Right kidney (tissue), 1 donor: ENCODE measurements at regions not wholly inside any gene's neighbourhood (a gene's known extent, or its start where the extent isn't known, plus 50 kb on each side); places are given as distances from the start of the nearest gene placed in this dataset.
"Not testable (repeated sequence)": the region's sequence is repeated elsewhere in the genome, so short reads cannot be mapped to it uniquely, and the experiment has no call there.

Experiments
- DNase-seq: peaks from one replicate; pipeline ENCODE4 v3.0.0-alpha.2; 2016

DNA sequence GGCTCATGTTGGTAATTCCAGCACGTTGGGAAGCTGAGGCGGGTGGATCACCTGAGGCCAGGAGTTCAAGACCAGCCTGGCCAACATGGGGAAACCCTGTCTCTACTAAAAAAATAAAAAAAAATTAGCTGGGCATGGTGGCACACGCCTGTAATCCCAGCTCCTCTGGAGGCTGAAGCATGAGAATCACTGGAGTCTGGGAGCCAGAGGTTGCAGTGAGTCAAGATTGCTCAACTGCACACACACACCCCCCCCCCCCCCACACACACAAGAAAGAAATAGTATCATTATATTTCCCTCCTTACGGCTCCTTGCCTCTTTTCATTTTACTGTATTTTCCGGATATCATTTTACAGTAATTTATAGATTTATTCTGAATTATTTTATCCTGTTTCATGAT is 963.1 kb upstream of the GOT2 start:
- DNase-seq: no peak

DNA sequence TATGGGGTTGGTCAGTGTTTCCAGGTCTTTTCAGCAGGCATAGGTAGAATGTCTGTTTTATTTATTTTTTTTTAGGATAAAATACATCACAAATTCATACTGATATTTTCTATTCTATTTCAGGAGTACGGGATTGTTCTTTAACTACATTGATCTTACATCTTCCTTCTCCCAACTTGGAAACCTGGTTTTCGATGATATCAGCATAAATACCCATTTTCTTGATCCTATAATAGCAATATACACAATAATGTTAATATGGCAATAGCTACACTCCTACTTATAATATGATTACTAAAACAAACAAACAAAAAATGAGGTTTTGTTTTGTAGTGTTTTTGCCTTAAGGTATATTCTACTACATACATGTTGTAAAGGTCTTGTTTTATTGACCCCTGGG is 962.4 kb upstream of the GOT2 start:
- no peak for DNase-seq

DNA sequence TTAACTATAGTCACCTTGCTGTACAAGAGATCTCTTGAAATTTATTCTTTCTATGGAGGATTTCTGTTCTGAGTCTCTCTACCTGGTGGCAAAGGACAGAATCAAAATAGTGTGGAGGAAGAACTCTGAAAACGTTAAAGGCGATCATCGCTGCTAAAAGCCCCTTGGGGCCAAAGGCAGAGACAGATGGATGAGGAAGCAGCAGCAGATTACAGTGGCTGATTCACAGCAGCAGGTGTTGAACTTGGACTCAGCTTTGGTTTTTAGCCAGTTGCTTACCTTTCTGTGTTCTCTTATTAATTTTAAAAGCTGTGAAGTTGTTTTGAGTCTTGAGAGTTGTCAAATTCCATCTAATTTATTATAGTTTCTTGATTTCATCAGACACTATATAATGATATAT is 956.1 kb upstream of the GOT2 start:
- DNase-seq: no peak

DNA sequence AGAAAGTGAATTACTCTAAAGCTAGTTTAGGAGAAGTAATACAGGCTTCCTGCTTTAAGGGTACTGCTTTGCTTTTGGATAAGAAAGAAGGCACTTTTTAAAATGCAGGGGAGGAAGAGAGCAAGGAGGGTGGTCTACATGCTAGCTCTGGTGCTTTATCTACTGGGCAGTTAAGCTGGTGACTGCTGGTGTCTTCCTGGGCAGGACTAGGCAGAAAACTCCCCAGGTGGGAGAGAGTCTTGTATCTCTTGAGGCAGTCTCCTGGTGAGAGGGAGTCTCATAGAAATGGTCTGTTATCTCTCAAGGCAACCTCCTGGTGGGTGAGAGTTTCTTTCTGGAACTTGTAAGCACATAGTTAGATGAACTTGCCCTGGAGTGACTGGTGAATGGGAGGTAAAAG is 953.9 kb upstream of the GOT2 start:
- no peak for DNase-seq

DNA sequence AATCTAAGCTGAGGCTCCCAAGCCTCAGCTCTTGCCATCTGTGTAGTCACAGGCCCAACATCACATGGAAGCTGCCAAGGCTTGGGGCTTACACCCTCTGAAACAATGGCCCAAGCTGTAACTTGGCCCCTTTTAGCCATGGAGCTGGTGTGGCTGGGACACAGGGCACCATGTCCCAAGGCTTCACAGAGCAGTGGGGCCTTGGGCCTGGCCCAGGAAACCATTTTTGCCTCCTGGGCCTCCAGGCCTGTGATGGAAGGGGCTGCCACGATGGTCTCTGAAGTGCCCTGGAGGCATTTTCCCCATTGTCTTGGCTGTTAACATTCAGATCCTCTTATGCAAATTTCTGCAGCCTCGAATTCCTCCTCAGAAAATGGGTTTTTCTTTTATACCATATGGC is 952.3 kb upstream of the GOT2 start:
- no peak for DNase-seq

DNA sequence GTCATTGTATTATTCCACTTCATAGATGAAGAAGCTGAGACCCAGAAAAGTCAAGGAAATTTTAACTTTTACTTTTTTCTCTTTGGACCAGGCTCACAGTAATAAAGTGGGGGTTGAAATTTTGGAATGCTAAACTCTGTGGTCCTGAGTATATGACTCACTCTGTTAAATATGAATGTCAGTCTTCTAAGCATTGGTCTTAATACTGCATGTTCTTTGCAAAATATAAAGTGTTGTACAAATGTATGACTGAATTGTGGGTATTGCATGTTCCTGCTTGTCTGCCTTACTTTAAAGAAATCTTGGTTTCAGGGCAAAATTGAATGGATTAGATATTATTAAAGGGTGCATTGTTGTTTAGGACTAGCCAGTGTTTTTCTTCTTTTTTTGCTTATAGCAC is 950.8 kb upstream of the GOT2 start:
- no peak for DNase-seq

DNA sequence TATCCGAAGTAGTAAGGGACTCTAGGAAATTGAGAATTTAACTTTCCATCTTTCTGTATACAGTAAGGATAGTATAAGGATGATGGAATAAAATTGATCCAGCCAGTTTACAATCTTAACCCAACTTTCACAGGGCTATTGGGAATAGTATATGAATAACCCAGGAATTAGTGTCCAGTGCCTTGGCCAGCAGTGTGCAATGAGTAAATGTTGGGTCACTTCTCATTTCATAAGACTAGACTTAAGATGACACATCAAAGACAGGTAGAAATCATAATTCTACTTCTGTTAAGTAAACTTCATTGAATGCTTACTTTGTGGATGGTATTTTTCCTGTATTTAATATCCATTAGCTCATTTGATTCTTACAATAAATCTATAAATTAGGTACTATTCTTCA is 949.6 kb upstream of the GOT2 start:
- no peak for DNase-seq

DNA sequence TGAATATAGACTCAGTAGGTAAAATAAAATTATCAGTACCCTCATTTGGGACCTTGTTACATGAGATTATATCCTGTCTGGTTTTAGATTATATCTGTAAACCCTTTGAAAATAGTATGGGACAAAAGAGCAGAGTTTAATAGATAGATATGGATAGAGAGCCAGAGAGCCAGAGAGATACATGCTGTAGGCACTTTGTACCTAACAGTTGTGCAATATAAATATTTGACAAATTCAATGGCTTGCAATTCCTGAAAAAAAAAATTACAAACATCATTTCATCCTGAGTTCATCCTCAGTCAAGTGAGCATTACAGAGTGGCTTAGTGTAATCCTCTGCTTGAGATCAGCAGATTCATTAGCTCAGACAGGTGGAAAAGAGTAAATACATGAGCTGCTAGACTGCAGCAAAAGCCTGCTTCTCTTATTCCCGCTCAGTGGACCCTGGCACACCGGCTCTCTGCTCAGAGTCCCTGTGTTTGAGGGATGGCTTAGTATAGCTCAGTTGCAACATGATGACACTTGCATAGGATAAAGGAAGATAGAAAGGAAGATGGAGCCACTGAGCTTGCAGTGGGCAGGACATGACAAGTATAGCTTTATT is 931.6 kb upstream of the GOT2 start:
- no peak for DNase-seq

DNA sequence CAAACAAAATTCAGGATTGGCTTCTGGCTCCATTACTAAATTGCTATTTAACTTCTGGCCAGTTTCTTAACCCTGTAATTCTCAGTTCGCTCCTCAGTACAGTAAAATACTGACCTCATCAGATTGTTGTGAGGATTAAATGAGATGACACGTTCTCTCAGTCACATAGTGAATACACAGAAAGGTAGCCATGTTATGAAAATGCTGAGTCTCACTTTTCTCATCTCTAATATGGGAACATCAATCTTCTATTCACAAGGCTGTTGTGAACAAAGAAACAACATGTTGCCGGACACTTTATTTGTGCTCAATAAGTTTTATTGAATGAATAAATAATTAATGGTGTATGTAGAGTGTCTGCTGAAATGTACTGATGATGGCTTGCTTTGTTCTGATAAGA is 924.5 kb upstream of the GOT2 start:
- DNase-seq: no peak

DNA sequence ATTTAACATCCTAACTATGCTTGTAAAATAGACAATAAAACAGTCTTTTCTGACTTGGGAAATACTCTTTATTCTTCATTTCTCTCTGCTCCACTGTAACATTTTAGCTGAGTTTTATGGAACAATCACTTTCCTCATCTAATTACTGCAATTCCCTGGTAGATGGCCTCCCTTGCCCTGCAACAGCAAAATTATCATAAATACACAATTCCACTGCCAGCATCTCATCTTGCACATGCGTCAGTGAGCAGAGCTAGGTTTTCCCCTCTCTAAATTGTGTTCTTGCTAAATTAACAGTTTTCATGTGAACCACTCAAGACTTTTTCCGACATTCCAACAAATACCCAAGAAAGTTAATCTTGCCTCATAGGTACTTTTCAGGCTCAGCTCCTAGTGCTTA is 920.9 kb upstream of the GOT2 start:
- DNase-seq: no peak

DNA sequence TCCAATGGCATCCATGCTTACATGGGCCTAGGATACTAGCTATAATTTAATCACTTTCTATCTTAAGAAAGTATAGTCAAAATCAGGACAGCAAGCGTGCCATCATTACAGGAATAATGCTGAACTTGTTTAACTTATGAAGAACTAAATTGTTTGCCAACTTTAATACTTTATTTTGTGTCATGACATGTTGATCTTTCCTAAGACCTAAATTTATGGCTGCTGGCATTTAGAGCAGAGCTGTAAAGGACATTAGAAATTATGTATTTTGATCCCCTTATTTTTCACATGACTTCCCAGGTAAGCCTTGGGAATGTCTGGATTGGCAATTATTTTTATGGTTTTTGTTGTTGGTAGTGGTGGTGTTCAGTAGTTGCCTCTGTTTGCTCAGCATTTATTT is 920.3 kb upstream of the GOT2 start:
- no peak for DNase-seq

DNA sequence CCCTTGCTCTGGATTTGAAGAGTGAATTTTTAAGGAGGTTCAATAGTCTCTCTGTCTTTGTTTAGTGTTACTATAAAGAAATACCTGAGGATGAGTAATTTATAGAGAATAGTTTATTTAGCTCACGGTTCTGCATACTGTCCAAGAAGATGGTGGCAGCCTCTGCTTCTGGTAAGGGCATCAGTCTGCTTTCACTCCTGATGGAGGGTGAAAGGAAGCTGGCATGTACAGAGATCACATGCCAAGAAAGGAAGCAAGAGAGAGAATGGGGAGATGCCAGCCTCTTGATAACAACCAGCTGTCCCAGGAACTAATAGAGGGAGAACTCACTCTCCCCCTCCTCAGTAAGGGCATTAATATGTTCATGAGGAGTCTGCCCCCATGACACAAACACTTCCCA is 917.5 kb upstream of the GOT2 start:
- DNase-seq: no peak

DNA sequence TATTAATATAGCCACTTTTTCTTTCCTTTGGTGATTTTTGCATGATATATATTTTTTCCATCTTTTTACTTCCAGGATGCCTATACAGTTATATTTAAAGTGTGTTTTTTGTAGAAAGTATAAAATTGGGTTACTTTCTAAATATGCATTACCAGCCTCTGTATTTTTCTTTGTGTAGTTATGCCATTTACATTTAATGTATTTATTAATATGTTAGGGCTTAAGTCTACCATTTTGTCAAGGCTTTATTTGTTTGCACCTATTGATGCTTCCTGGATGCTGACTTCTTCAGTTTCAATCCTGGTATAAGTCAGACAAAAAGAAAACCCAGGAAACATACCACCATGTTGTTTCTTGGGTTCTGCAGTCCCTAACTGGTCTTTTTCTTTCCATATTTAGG is 911.1 kb upstream of the GOT2 start:
- no peak for DNase-seq

DNA sequence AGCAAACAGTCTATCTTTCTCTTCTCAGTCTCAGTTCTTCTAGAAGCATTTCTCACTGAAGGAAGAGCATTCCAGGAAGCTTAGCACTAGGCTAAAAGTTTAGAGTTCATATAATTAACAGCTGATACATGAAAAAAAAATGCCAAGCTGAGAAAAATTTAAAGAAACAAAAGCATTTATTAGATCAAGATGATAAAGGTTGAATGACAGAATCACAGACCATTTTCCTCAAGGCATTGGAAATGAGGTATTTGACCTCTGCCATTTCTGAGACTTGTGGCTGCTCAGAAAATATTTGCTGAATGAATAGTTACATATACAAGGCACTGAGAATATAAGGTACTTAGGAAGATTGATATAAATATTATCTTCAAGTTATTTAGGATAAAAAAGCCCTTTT is 901.6 kb upstream of the GOT2 start:
- DNase-seq: no peak

DNA sequence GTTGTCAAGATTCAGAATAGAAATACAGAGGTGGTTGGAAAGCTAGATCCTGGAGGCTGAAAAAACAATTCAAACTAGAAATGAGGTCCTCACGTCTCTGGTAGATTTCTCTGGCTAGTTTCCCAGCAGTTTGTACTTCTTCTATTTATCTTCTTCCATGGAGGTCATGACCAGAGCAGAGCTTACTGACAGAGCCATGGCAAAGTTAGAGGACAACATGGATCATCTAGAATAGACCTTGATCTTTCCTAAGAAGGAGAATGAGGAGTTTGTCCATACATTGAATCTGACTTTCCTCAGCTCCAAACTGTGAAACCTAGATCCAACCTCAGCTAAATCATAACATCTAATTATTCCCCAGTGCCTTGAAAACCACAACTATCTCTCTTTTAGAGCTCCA is 900.8 kb upstream of the GOT2 start:
- DNase-seq: no peak

DNA sequence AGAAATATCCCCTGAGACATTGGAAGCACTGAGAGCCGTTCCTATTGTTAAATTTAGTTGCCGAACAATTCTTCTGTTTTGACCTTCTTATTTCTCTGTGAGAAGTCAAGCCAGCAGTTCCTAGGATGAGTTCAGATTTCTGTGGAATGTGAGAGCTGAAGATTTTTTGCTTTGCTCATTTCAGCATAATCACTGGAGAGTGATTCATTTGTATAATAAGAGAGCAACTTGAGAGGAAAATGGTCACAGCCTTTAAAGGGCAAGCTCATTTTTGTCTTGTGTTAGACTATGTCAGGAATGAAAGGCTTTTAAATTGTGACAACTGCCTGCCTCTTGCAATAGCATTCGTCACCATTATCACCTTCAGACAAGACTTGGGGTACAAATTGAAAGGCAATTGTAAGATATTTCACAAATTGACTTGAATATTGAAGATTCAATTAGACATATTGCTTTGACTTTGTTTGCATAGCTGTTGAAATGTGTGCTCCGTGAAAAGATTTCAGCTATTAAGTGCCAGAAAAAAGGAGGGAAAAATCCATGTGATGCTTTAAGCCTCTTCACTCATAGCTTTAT is 900.0 kb upstream of the GOT2 start:
- no peak for DNase-seq

DNA sequence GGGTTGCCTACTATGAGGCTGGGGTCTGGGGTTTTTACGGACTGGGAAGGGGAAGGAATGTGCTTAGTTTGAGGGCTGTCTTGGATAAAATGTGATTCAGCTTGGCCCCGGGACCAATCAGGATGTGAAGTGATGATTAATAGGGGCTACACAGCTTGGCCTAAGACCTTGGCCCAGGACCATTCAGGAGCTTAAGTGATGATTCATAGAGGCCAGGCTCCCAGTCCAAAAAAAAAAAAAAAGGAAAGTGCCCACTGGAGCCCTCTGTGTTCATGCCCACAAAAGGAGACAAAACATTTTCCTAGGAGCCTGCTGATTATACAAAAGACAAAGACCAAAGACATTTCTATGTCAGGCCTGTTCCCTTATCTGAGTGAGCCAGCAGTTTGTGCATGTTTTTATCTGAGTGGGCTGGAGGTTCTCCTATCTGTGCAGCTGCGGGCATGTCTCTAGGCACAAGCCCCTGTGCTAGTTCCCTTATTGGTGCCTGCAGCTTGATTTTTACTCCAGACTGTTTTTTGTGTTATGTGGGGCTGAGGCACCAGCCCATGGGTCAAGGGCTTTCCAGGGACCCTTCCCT is 898.2 kb upstream of the GOT2 start:
- no peak for DNase-seq

DNA sequence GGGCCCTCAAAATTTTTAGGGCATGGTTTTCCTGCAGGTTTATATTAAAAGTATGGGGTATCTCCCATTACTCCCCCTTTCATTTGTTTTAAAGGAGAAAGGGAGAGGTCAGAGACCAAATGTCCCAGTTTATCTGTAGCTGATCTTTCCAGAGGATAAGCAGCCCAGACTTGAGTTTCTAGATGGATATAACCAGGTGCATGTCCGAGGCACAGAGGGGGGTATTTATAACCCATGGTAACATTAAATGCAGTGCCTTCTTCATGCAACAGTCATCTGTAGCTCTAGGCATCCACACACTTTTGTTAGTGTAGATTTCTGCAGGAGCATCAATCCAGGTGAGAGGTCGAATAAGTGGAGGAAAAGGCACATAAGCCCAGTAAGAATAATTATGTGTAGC is 890.3 kb upstream of the GOT2 start:
- not testable (repeated sequence) for DNase-seq

DNA sequence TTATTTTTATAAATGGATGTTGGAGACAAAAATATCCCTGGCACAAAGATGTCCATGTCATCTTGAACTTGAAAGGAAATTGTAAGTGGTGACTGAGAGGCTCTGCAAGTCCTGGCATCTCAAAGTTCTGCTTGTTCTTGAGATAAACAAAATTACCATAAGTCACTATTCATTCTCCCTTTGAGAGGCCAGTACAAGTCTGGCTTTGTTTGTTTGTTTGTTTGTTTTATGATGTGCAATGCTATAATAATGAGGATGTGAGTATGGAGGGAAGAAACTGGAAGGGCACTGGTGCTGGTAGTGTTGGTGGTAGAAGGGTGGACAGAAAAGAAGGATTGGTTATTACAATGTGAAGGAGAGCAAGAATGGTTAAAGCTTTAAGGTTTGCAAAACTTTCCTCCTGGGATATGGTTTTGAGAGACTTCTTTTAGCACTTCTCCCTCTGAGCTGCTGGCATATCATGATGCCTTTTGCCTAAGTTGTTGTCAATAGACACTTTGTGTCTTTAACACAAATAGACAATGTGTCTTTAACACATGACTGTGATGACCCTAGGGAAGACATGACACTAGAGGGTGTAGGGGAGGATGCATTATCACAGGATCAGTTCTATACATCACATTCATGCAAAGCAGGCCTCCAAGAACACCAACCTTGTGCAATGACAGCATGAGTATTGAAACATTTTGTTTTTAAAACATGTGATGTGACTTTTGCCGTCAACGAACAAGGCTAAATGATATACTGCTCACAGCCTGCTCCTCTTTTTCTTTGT is 880.5 kb upstream of the GOT2 start:
- DNase-seq: no peak

DNA sequence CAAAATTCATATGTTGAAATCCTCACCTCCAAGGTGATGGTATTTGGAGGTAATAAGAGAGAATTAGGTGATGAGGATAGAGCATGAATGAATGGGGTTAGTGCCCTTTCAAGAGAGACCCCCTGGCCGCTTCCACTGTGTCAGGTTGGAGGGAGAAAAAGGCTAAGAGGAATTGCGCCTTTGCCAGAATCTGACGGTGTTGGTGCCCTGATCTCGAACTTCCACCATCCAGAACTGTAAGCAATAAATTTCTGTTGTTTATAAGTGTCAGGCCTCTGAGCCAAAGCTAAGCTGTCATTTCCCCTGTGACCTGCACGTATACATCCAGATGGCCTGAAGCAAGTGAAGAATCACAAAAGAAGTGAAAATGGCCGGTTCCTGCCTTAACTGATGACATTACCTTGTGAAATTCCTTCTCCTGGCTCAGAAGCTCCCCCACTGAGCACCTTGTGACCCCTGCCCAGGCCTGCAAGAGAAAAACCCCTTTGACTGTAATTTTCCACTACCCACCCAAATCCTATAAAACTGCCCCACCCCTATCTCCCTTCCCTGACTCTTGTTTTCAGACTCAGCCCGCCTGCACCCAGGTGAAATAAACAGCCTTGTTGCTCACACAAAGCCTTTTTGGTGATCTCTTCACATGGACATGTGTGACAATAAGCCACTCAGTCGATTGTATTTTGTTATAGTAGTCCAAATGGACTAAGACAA is 878.9 kb upstream of the GOT2 start:
- DNase-seq: not testable (repeated sequence)

DNA sequence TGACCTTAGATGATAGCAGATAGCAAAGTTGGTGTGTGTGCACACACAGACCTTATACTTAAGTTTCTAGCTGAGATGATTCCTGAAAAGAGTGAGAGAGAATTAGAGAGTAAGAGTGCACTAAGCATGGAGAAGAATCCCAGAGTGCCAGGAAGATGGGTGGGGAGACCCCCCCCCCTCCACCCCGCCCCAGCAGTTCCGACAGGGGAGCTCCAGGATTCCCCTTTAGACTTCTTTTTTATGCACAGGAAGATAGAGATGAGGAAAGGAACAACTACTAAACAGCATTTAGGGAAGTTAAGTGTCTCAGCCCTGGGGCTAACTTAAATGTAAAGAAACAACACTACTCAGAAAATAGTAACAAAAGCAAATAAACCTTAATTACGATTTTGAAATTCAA is 878.0 kb upstream of the GOT2 start:
- DNase-seq: no peak

DNA sequence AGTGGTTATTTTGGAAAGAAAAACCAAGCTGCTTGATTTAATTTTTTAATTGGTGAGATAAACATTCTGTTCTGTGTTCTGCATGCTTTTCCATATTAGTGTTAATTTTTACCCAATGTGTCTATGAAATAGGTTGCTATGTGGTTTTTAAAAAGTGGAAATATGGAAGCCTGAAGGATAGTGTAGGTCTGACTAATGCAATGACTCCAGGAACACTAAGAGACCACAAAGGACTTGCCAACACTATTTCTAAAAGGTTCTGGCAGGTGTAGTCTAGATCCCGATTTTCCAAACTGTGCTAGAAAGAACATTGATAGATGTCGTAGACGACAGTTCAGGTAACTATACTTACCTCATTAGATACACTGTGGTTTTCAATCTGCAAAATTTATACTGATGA is 877.4 kb upstream of the GOT2 start:
- DNase-seq: no peak

DNA sequence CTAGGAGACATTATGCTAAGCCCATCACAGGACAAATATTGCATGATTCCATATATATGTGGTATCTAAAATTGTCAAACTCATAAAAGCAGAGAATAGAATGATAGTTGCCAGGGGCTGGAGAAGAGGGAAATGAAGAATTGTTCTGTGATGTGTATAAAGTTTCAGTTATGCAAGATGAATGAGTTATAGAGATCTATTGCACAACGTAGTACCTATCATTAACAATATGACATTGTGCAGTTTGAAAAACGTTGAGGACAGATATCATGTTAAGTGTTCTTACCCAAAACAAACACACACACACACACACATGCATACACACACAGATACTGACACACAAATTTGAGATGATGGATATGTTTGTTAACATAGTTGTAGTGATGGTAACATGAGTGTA is 871.6 kb upstream of the GOT2 start:
- DNase-seq: no peak
